ENCODE measurements at regions not wholly inside any gene's neighbourhood (a gene's known extent, or its start where the extent isn't known, plus 50 kb on each side); places are given as distances from the start of the nearest gene placed in this dataset.

GRCh38 chr12:126496201-126496600, 1431.0 kb downstream of the AACS start:
- TF ChIP-seq, protein P1, sequence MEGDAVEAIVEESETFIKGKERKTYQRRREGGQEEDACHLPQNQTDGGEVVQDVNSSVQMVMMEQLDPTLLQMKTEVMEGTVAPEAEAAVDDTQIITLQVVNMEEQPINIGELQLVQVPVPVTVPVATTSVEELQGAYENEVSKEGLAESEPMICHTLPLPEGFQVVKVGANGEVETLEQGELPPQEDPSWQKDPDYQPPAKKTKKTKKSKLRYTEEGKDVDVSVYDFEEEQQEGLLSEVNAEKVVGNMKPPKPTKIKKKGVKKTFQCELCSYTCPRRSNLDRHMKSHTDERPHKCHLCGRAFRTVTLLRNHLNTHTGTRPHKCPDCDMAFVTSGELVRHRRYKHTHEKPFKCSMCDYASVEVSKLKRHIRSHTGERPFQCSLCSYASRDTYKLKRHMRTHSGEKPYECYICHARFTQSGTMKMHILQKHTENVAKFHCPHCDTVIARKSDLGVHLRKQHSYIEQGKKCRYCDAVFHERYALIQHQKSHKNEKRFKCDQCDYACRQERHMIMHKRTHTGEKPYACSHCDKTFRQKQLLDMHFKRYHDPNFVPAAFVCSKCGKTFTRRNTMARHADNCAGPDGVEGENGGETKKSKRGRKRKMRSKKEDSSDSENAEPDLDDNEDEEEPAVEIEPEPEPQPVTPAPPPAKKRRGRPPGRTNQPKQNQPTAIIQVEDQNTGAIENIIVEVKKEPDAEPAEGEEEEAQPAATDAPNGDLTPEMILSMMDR (IDR thresholded peaks at IDR 0.05), result no peak
- no peak for TF ChIP-seq POLR2A (IDR thresholded peaks at IDR 0.05)

All from adrenal gland (tissue), 5 donors.